Activated CD4-positive, alpha-beta T cell treated with anti-CD3 and anti-CD28 coated beads, Interleukin-2, amount 10 ng/mL, durations not matched to agents 24 days and 14 days (primary cell): ENCODE measurements at regions not wholly inside any gene's neighbourhood (a gene's known extent, or its start where the extent isn't known, plus 50 kb on each side); places are given as distances from the start of the nearest gene placed in this dataset.
A peak's percentile ranks its signal among the peaks of the same experiment; 100 is the strongest.

ENCODE experiments used
- DNase-seq: peaks from one replicate; pipeline ENCODE4 v3.0.0; 2022
- H3K27ac Mint-ChIP-seq: one replicate; pipeline ENCODE4 v1.8.0; 2022; ENCODE audit warnings: mild to moderate bottlenecking, mixed read lengths
- H3K27me3 Mint-ChIP-seq: one replicate; pipeline ENCODE4 v1.8.0; 2022; ENCODE audit warnings: mixed read lengths
- H3K36me3 Mint-ChIP-seq: one replicate; pipeline ENCODE4 v1.8.0; 2022; ENCODE audit warnings: low read depth, mild to moderate bottlenecking, mixed read lengths
- H3K4me1 Mint-ChIP-seq: one replicate; pipeline ENCODE4 v1.8.0; 2021; ENCODE audit warnings: mixed read lengths
- H3K4me3 Mint-ChIP-seq: one replicate; pipeline ENCODE4 v1.8.0; 2022; ENCODE audit warnings: mild to moderate bottlenecking, moderate library complexity, mixed read lengths
- H3K9me3 Mint-ChIP-seq: one replicate; pipeline ENCODE4 v1.8.0; 2021; ENCODE audit warnings: mixed read lengths
- intact Hi-C: fragments of 100-400 bp; cut with micrococcal nuclease; formaldehyde crosslinking; loops from one replicate; pipeline ENCODE4 v1.15.1; 2023

GRCh38 chr4:14772388-14772787, 229.9 kb upstream of the CPEB2 start:
- no peaks in the 10 kb centered on the region for H3K36me3 Mint-ChIP-seq
- H3K9me3 Mint-ChIP-seq = peaks cover 16% of the 10 kb centered on the region
- no peaks in the 10 kb centered on the region for H3K27me3 Mint-ChIP-seq
- H3K4me1 Mint-ChIP-seq = peaks cover 3% of the 10 kb centered on the region
- no peak overlapping the region for H3K4me3 Mint-ChIP-seq
- H3K27ac Mint-ChIP-seq = no peak overlapping the region
- intact Hi-C loops = no loop called here
- no peak for DNase-seq

GRCh38 chr4:14783011-14783877, 219.0 kb upstream of the CPEB2 start:
- H3K27ac Mint-ChIP-seq = peak overlapping the region; percentile 84
- peaks cover 16% of the 10 kb centered on the region for H3K4me1 Mint-ChIP-seq
- DNase-seq = peak; percentile 67
- H3K36me3 Mint-ChIP-seq = no peaks in the 10 kb centered on the region
- H3K4me3 Mint-ChIP-seq = peak overlapping the region; percentile 17
- no peaks in the 10 kb centered on the region for H3K27me3 Mint-ChIP-seq
- peaks cover 11% of the 10 kb centered on the region for H3K9me3 Mint-ChIP-seq
- intact Hi-C loops = loop anchor here (1.0 to 10.0 kb wide), 4 partner anchors 73 to 872 kb away; partner anchors contain the start of genes CPEB2 and FBXL5

GRCh38 chr4:14787221-14787620, 215.1 kb upstream of the CPEB2 start:
- Mint-ChIP-seq H3K27ac (no peak overlapping the region), H3K36me3 (no peaks in the 10 kb centered on the region), H3K4me3 (no peak overlapping the region), H3K9me3 (peaks cover 24% of the 10 kb centered on the region), H3K4me1 (peaks cover 29% of the 10 kb centered on the region), H3K27me3 (no peaks in the 10 kb centered on the region)
- no peak for DNase-seq
- intact Hi-C loops = loop anchor here (10.0 kb wide), 2 partner anchors 138 to 868 kb away; partner anchors contain the start of gene FBXL5

- peak; percentile 57 for DNase-seq
- intact Hi-C loops = loop anchor here (2.0 to 10.0 kb wide), 3 partner anchors 137 to 1131 kb away; partner anchors contain the start of gene FBXL5
- Mint-ChIP-seq H3K4me1 (peaks cover 30% of the 10 kb centered on the region), H3K9me3 (peaks cover 28% of the 10 kb centered on the region), H3K36me3 (no peaks in the 10 kb centered on the region), H3K4me3 (no peak overlapping the region), H3K27ac (no peak overlapping the region), H3K27me3 (no peaks in the 10 kb centered on the region)
These were observed 214.4 kb upstream of the CPEB2 start for GRCh38 chr4:14787894-14788293.

- intact Hi-C loops = loop anchor here (1.0 kb wide), 1 partner anchor 66 kb away; no protein-coding TSS in a partner anchor
- Mint-ChIP-seq H3K27ac (peak overlapping the region; percentile 42), H3K27me3 (no peaks in the 10 kb centered on the region), H3K9me3 (peaks cover 37% of the 10 kb centered on the region), H3K4me3 (peak overlapping the region; percentile 14), H3K4me1 (peaks cover 22% of the 10 kb centered on the region), H3K36me3 (no peaks in the 10 kb centered on the region)
- no peak for DNase-seq
These were observed 211.8 kb upstream of the CPEB2 start for GRCh38 chr4:14790494-14790893.

GRCh38 chr4:14792702-14793227, 209.5 kb upstream of the CPEB2 start:
- Mint-ChIP-seq H3K27me3 (no peaks in the 10 kb centered on the region), H3K27ac (no peak overlapping the region), H3K36me3 (no peaks in the 10 kb centered on the region), H3K4me3 (no peak overlapping the region), H3K4me1 (peaks cover 26% of the 10 kb centered on the region), H3K9me3 (peaks cover 48% of the 10 kb centered on the region)
- no peak for DNase-seq
- intact Hi-C loops = no loop called here

GRCh38 chr4:14800977-14801376, 201.3 kb upstream of the CPEB2 start:
- Mint-ChIP-seq H3K27ac (no peak overlapping the region), H3K4me3 (no peak overlapping the region), H3K36me3 (peaks cover 2% of the 10 kb centered on the region), H3K27me3 (peaks cover 2% of the 10 kb centered on the region), H3K9me3 (peaks cover 30% of the 10 kb centered on the region), H3K4me1 (no peaks in the 10 kb centered on the region)
- no peak for DNase-seq
- intact Hi-C loops = no loop called here

GRCh38 chr4:14802596-14802995, 199.7 kb upstream of the CPEB2 start:
- Mint-ChIP-seq H3K9me3 (peaks cover 21% of the 10 kb centered on the region), H3K27me3 (peaks cover 2% of the 10 kb centered on the region), H3K4me3 (no peak overlapping the region), H3K4me1 (no peaks in the 10 kb centered on the region), H3K36me3 (peaks cover 2% of the 10 kb centered on the region), H3K27ac (no peak overlapping the region)
- intact Hi-C loops = no loop called here
- DNase-seq = no peak

- Mint-ChIP-seq H3K9me3 (peaks cover 8% of the 10 kb centered on the region), H3K27ac (no peak overlapping the region), H3K4me3 (no peak overlapping the region), H3K4me1 (no peaks in the 10 kb centered on the region), H3K36me3 (no peaks in the 10 kb centered on the region), H3K27me3 (no peaks in the 10 kb centered on the region)
- intact Hi-C loops = no loop called here
- no peak for DNase-seq
These were observed 194.4 kb upstream of the CPEB2 start for GRCh38 chr4:14807856-14808255.

GRCh38 chr4:14809203-14809602, 193.1 kb upstream of the CPEB2 start:
- H3K4me3 Mint-ChIP-seq = no peak overlapping the region
- peaks cover 6% of the 10 kb centered on the region for H3K9me3 Mint-ChIP-seq
- no peak for DNase-seq
- H3K27ac Mint-ChIP-seq = no peak overlapping the region
- H3K27me3 Mint-ChIP-seq = no peaks in the 10 kb centered on the region
- intact Hi-C loops = no loop called here
- H3K4me1 Mint-ChIP-seq = no peaks in the 10 kb centered on the region
- H3K36me3 Mint-ChIP-seq = no peaks in the 10 kb centered on the region

GRCh38 chr4:14810121-14810520, 192.2 kb upstream of the CPEB2 start:
- H3K27me3 Mint-ChIP-seq = no peaks in the 10 kb centered on the region
- no peaks in the 10 kb centered on the region for H3K4me1 Mint-ChIP-seq
- H3K9me3 Mint-ChIP-seq = peaks cover 6% of the 10 kb centered on the region
- H3K36me3 Mint-ChIP-seq = no peaks in the 10 kb centered on the region
- no peak for DNase-seq
- no peak overlapping the region for H3K27ac Mint-ChIP-seq
- no peak overlapping the region for H3K4me3 Mint-ChIP-seq
- intact Hi-C loops = no loop called here

GRCh38 chr4:14810568-14810967, 191.7 kb upstream of the CPEB2 start:
- H3K4me1 Mint-ChIP-seq = no peaks in the 10 kb centered on the region
- no peak overlapping the region for H3K27ac Mint-ChIP-seq
- no peak overlapping the region for H3K4me3 Mint-ChIP-seq
- H3K27me3 Mint-ChIP-seq = no peaks in the 10 kb centered on the region
- DNase-seq = no peak
- intact Hi-C loops = no loop called here
- peaks cover 6% of the 10 kb centered on the region for H3K9me3 Mint-ChIP-seq
- H3K36me3 Mint-ChIP-seq = no peaks in the 10 kb centered on the region

GRCh38 chr4:14812101-14812500, 190.2 kb upstream of the CPEB2 start:
- Mint-ChIP-seq H3K4me3 (no peak overlapping the region), H3K4me1 (no peaks in the 10 kb centered on the region), H3K9me3 (peaks cover 6% of the 10 kb centered on the region), H3K27me3 (no peaks in the 10 kb centered on the region), H3K27ac (no peak overlapping the region), H3K36me3 (no peaks in the 10 kb centered on the region)
- no peak for DNase-seq
- intact Hi-C loops = no loop called here

- H3K4me1 Mint-ChIP-seq = no peaks in the 10 kb centered on the region
- no peak overlapping the region for H3K4me3 Mint-ChIP-seq
- no peaks in the 10 kb centered on the region for H3K9me3 Mint-ChIP-seq
- DNase-seq = no peak
- H3K27me3 Mint-ChIP-seq = no peaks in the 10 kb centered on the region
- intact Hi-C loops = no loop called here
- H3K36me3 Mint-ChIP-seq = no peaks in the 10 kb centered on the region
- no peak overlapping the region for H3K27ac Mint-ChIP-seq
These were observed 185.5 kb upstream of the CPEB2 start for GRCh38 chr4:14816623-14817261.
